WTC11 (cell line): ENCODE measurements at regions not wholly inside any gene's neighbourhood (a gene's known extent, or its start where the extent isn't known, plus 50 kb on each side); places are given as distances from the start of the nearest gene placed in this dataset.

Experiments
- ATAC-seq: fragments of 200-7000 bp; cut with Tn5 transposase; 2 replicates; pipeline ENCODE4 v1.10.0; 2021; ENCODE audit warnings: mild to moderate bottlenecking, moderate library complexity
- CTCF ChIA-PET: fragments of 300-600 bp; sonication (Branson Sonifier 250); formaldehyde crosslinking; loops from one replicate; lab custom pipeline; 2021; ENCODE audit warnings: antibody characterized with exemption; lab: Charles Lee
- POLR2A ChIA-PET: fragments of 350-600 bp; sonication (Branson Sonifier 250); formaldehyde crosslinking; loops from one replicate; lab custom pipeline; 2021; ENCODE audit warnings: antibody characterized with exemption; lab: Charles Lee
- DNase-seq: peaks from one replicate; pipeline ENCODE4 v3.0.0; 2021; ENCODE audit warnings: low spot score
- H3K27ac Mint-ChIP-seq: 2 replicates; pipeline ENCODE4 v1.8.0; 2021; ENCODE audit warnings: mixed read lengths
- H3K27me3 Mint-ChIP-seq: 2 replicates; pipeline ENCODE4 v1.8.0; 2021; ENCODE audit warnings: low read depth, mild to moderate bottlenecking, moderate library complexity, mixed read lengths
- H3K36me3 Mint-ChIP-seq: 2 replicates; pipeline ENCODE4 v1.8.0; 2021; ENCODE audit warnings: mixed read lengths
- H3K4me1 Mint-ChIP-seq: 2 replicates; pipeline ENCODE4 v1.8.0; 2022; ENCODE audit warnings: mixed read lengths
- H3K4me3 Mint-ChIP-seq: 2 replicates; pipeline ENCODE4 v1.8.0; 2021; ENCODE audit warnings: mild to moderate bottlenecking, moderate library complexity, mixed read lengths
- H3K9me3 Mint-ChIP-seq: 2 replicates; pipeline ENCODE4 v1.8.0; 2021; ENCODE audit warnings: mixed read lengths
- AFF4 ChIP-seq: sonication (generic); formaldehyde crosslinking; IDR thresholded peaks from 2 replicates; pipeline ENCODE4 v1.8.1; 2023; ENCODE audit warnings: mild to moderate bottlenecking, missing genetic modification reagents, borderline replicate concordance
- CBFB ChIP-seq: sonication (generic); formaldehyde crosslinking; IDR thresholded peaks from 2 replicates; pipeline ENCODE4 v1.8.1; 2022; ENCODE audit warnings: mild to moderate bottlenecking, low read depth, missing genetic modification reagents
- CDX4 ChIP-seq: fragments of 250-450 bp; sonication (Bioruptor Pico); IDR thresholded peaks from 2 replicates; pipeline ENCODE4 v1.9.0; 2021; ENCODE audit warnings: moderate library complexity, mild to moderate bottlenecking, inconsistent platforms, borderline replicate concordance
- ETV6 ChIP-seq: sonication (generic); formaldehyde crosslinking; IDR thresholded peaks from 2 replicates; pipeline ENCODE4 v1.8.1; 2022; ENCODE audit warnings: mild to moderate bottlenecking, missing genetic modification reagents
- JAZF1 ChIP-seq: fragments of 250-450 bp; sonication (Bioruptor Pico); IDR thresholded peaks from 2 replicates; pipeline ENCODE4 v1.9.0; 2021; ENCODE audit warnings: moderate library complexity, mild to moderate bottlenecking, inconsistent platforms
- JUN ChIP-seq: sonication (generic); formaldehyde crosslinking; IDR thresholded peaks from 2 replicates; pipeline ENCODE4 v1.8.0; 2023; ENCODE audit warnings: mild to moderate bottlenecking, missing genetic modification reagents
- MXD4 ChIP-seq: fragments of 250-450 bp; sonication (Bioruptor Pico); IDR thresholded peaks from 2 replicates; pipeline ENCODE4 v1.8.0; 2021; ENCODE audit warnings: mild to moderate bottlenecking, moderate library complexity, borderline replicate concordance
- NR3C1 ChIP-seq: sonication (generic); formaldehyde crosslinking; conservative IDR thresholded peaks from 2 replicates; pipeline ENCODE4 v1.8.1; 2023; ENCODE audit warnings: low read depth, mild to moderate bottlenecking, missing genetic modification reagents
- RELA ChIP-seq: sonication (generic); formaldehyde crosslinking; IDR thresholded peaks from 2 replicates; pipeline ENCODE4 v1.8.1; 2022; ENCODE audit warnings: missing genetic modification reagents, mild to moderate bottlenecking, borderline replicate concordance
- RORB ChIP-seq: fragments of 250-450 bp; sonication (Bioruptor Pico); IDR thresholded peaks from 2 replicates; pipeline ENCODE4 v1.9.0; 2021; ENCODE audit warnings: mild to moderate bottlenecking
- TCF7 ChIP-seq: sonication (generic); formaldehyde crosslinking; IDR thresholded peaks from 2 replicates; pipeline ENCODE4 v1.8.0; 2022; ENCODE audit warnings: mild to moderate bottlenecking, low read depth, missing genetic modification reagents, moderate library complexity
- TEAD1 ChIP-seq: sonication (generic); formaldehyde crosslinking; IDR thresholded peaks from 2 replicates; pipeline ENCODE4 v1.8.0; 2022; ENCODE audit warnings: mild to moderate bottlenecking, missing genetic modification reagents
- ZNF263 ChIP-seq: sonication (generic); formaldehyde crosslinking; IDR thresholded peaks from 2 replicates; pipeline ENCODE4 v1.8.1; 2022; ENCODE audit warnings: low read depth, mild to moderate bottlenecking, moderate library complexity, missing genetic modification reagents
- ZNF317 ChIP-seq: sonication (generic); formaldehyde crosslinking; IDR thresholded peaks from 2 replicates; pipeline ENCODE4 v1.8.1; 2023; ENCODE audit warnings: low read depth, mild to moderate bottlenecking, moderate library complexity, missing genetic modification reagents, borderline replicate concordance
- ZNF396 ChIP-seq: fragments of 250-450 bp; sonication (Bioruptor Pico); IDR thresholded peaks from 2 replicates; pipeline ENCODE4 v1.8.0; 2021; ENCODE audit warnings: mild to moderate bottlenecking, moderate library complexity, borderline replicate concordance
- ZNF425 ChIP-seq: fragments of 250-450 bp; sonication (Bioruptor Pico); conservative IDR thresholded peaks from 2 replicates; pipeline ENCODE4 v1.9.0; 2021; ENCODE audit warnings: mild to moderate bottlenecking
- TF ChIP-seq, protein P1 (sequence below): sonication (generic); formaldehyde crosslinking; IDR thresholded peaks from 2 replicates; pipeline ENCODE4 v1.8.1; 2023; ENCODE audit warnings: mild to moderate bottlenecking, missing genetic modification reagents
- TF ChIP-seq, protein P2 (sequence below): sonication (generic); formaldehyde crosslinking; conservative IDR thresholded peaks from 2 replicates; pipeline ENCODE4 v1.8.1; 2023; ENCODE audit warnings: mild to moderate bottlenecking, low read depth, missing genetic modification reagents, moderate library complexity

DNA sequence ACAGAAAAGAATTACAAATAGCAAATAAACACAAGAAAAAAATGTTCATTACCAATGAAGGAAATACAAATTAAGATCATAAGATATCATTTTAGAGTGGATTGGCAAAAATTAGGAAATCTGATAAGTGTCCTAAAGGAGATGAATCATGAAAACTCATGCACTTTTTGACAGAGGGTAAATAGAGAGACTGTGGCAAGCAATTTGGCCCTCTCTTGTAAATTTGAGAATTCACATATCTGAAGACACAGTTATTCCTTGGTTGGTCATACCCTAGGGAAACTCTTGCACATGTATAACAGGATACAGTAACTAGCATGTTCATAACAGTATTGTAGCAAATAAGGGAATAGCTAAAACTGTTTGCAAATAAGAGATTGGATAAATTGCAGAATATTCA is 246.0 kb upstream of the GADL1 start (continued):
- TF ChIP-seq AFF4 (no peak), ETV6 (no peak), CDX4 (CRISPR knock-in tag) (no peak), RORB (CRISPR knock-in tag) (no peak), RELA (CRISPR knock-in tag) (no peak), JUN (no peak), ZNF396 (no peak), ZNF263 (no peak), JAZF1 (no peak), MXD4 (CRISPR knock-in tag) (no peak)
- TF ChIP-seq, all 79 proteins: peak for 0

- peak; percentile 86 for ATAC-seq
- ChIA-PET CTCF (interaction anchor here (1.2 to 1.7 kb wide), 2 partner anchors 10 to 124 kb away, joined by 3 to 4 read pairs; no protein-coding TSS in a partner anchor), POLR2A (interaction anchor here (0.5 kb wide), 1 partner anchor 1103 kb away, joined by 5 read pairs; no protein-coding TSS in a partner anchor)
- Mint-ChIP-seq H3K4me1 (peaks cover 58% of the 10 kb centered on the region), H3K36me3 (peaks cover 23% of the 10 kb centered on the region), H3K9me3 (peaks cover 25% of the 10 kb centered on the region), H3K27me3 (no peaks in the 10 kb centered on the region; the same call in 1 of the 2 replicates), H3K27ac (peak overlapping the region; percentile 92), H3K4me3 (peak overlapping the region; percentile 45)
- no peak for DNase-seq
- TF ChIP-seq CBFB (CRISPR knock-in tag) (no peak), NR3C1 (CRISPR knock-in tag) (no peak), ZNF263 (no peak), ZNF317 (CRISPR knock-in tag) (no peak), JUN (no peak), TCF7 (CRISPR knock-in tag) (no peak), ETV6 (no peak), ZNF425 (CRISPR knock-in tag) (no peak), TEAD1 (CRISPR knock-in tag) (no peak)
- TF ChIP-seq, protein P1, sequence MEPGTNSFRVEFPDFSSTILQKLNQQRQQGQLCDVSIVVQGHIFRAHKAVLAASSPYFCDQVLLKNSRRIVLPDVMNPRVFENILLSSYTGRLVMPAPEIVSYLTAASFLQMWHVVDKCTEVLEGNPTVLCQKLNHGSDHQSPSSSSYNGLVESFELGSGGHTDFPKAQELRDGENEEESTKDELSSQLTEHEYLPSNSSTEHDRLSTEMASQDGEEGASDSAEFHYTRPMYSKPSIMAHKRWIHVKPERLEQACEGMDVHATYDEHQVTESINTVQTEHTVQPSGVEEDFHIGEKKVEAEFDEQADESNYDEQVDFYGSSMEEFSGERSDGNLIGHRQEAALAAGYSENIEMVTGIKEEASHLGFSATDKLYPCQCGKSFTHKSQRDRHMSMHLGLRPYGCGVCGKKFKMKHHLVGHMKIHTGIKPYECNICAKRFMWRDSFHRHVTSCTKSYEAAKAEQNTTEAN (CRISPR knock-in tag): no peak
- TF ChIP-seq, protein P2, sequence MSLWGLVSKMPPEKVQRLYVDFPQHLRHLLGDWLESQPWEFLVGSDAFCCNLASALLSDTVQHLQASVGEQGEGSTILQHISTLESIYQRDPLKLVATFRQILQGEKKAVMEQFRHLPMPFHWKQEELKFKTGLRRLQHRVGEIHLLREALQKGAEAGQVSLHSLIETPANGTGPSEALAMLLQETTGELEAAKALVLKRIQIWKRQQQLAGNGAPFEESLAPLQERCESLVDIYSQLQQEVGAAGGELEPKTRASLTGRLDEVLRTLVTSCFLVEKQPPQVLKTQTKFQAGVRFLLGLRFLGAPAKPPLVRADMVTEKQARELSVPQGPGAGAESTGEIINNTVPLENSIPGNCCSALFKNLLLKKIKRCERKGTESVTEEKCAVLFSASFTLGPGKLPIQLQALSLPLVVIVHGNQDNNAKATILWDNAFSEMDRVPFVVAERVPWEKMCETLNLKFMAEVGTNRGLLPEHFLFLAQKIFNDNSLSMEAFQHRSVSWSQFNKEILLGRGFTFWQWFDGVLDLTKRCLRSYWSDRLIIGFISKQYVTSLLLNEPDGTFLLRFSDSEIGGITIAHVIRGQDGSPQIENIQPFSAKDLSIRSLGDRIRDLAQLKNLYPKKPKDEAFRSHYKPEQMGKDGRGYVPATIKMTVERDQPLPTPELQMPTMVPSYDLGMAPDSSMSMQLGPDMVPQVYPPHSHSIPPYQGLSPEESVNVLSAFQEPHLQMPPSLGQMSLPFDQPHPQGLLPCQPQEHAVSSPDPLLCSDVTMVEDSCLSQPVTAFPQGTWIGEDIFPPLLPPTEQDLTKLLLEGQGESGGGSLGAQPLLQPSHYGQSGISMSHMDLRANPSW (CRISPR knock-in tag): no peak
Measured at GRCh38 chr3:31142139-31142538, 247.7 kb upstream of the GADL1 start.
